ENCODE measurements at regions not wholly inside any gene's neighbourhood (a gene's known extent, or its start where the extent isn't known, plus 50 kb on each side); places are given as distances from the start of the nearest gene placed in this dataset.

DNA sequence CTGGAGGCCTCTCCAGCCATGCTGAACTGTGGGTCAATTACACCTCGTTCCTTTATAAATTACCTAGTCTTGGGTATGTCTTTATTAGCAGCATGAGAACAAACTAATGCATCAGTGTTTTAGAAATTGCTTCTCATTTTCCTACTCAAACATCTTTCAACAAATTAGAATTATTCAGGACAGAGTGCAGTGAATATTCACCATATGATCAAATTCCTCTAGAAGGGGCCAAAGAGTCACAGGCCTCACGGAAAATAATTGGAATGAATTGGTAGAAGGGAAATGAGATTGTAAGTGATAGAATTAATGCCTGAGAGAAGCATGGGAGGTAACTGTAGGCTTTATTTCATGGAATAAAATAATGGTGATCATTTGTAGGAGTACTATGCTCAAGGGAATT, 50.5 kb upstream of the CDH11 start:
- TF ChIP-seq RELA (CRISPR knock-in tag; IDR thresholded peaks at IDR 0.05; ENCODE audit: borderline replicate concordance) (no peak), JUN (CRISPR knock-in tag; IDR thresholded peaks at IDR 0.05) (no peak), ELF4 (CRISPR knock-in tag; IDR thresholded peaks at IDR 0.05; ENCODE audit: low read depth) (no peak)
- TF ChIP-seq, protein P1, sequence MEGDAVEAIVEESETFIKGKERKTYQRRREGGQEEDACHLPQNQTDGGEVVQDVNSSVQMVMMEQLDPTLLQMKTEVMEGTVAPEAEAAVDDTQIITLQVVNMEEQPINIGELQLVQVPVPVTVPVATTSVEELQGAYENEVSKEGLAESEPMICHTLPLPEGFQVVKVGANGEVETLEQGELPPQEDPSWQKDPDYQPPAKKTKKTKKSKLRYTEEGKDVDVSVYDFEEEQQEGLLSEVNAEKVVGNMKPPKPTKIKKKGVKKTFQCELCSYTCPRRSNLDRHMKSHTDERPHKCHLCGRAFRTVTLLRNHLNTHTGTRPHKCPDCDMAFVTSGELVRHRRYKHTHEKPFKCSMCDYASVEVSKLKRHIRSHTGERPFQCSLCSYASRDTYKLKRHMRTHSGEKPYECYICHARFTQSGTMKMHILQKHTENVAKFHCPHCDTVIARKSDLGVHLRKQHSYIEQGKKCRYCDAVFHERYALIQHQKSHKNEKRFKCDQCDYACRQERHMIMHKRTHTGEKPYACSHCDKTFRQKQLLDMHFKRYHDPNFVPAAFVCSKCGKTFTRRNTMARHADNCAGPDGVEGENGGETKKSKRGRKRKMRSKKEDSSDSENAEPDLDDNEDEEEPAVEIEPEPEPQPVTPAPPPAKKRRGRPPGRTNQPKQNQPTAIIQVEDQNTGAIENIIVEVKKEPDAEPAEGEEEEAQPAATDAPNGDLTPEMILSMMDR (IDR thresholded peaks at IDR 0.05) = no peak

Data from WTC11 (cell line).